ENCODE measurements at regions not wholly inside any gene's neighbourhood (a gene's known extent, or its start where the extent isn't known, plus 50 kb on each side); places are given as distances from the start of the nearest gene placed in this dataset.

DNA sequence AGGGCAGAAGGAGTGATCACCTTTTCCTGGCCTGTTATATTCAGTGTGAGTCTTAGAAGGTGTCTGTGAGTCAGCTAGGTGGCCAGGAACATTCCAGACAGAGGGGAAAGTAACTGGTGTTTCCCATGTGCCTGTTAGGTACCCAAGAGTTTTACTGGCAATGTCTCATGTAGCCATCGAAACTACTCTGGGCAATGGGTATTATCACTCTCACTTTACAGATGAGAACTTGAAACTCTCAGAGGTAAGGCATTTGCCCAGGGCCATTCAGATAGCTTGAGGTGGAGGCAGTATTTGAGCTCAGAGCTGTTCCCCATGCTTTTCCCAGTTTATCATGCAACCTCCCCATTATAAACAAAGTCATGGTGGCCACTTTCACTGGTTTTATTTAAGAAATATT, 80.4 kb upstream of the NHS start:
- TF ChIP-seq, protein P1, sequence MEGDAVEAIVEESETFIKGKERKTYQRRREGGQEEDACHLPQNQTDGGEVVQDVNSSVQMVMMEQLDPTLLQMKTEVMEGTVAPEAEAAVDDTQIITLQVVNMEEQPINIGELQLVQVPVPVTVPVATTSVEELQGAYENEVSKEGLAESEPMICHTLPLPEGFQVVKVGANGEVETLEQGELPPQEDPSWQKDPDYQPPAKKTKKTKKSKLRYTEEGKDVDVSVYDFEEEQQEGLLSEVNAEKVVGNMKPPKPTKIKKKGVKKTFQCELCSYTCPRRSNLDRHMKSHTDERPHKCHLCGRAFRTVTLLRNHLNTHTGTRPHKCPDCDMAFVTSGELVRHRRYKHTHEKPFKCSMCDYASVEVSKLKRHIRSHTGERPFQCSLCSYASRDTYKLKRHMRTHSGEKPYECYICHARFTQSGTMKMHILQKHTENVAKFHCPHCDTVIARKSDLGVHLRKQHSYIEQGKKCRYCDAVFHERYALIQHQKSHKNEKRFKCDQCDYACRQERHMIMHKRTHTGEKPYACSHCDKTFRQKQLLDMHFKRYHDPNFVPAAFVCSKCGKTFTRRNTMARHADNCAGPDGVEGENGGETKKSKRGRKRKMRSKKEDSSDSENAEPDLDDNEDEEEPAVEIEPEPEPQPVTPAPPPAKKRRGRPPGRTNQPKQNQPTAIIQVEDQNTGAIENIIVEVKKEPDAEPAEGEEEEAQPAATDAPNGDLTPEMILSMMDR (IDR thresholded peaks at IDR 0.05; ENCODE audit: extremely low read depth, low read depth, low read length): no peak
- Histone ChIP-seq H3K4me3 (ENCODE audit: insufficient read depth, low read length) (no peak overlapping the region), H3K27me3 (ENCODE audit: insufficient read depth, low read length) (no peaks in the 10 kb centered on the region), H3K4me1 (ENCODE audit: insufficient read depth, low read length) (no peaks in the 10 kb centered on the region), H3K4me2 (ENCODE audit: insufficient read depth, low read length) (no peak overlapping the region), H3K79me2 (ENCODE audit: insufficient read depth, low read length) (no peaks in the 10 kb centered on the region), H2AFZ (ENCODE audit: low read length) (no peak overlapping the region), H4K20me1 (ENCODE audit: insufficient read depth, low read length) (no peaks in the 10 kb centered on the region), H3K9me3 (ENCODE audit: low read depth, low read length) (no peaks in the 10 kb centered on the region), H3K36me3 (ENCODE audit: insufficient read depth, low read length) (no peaks in the 10 kb centered on the region), H3K27ac (ENCODE audit: low read depth, low read length) (no peak overlapping the region)
- no peak for DNase-seq (ENCODE audit: insufficient read length, low spot score, missing footprints)

DNA sequence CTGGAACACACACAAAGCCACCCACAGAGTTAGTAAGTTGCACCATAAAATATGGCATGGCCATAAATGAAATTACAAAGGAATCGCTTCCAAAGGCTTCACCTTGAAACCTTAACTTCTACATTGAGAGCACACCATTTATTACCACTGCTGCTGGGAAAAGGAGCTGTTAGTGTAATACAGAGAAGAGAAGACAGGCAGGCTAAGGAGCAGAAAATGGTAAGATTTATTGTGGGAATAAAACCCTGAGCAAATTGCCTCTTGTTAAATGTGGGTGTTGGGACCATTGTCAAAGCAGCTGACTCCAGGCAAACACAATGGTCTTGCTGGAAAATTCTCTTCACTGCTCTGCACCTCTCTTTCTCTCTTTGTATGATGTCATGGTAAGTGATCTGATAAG, 79.2 kb upstream of the NHS start:
- Histone ChIP-seq H3K27me3 (ENCODE audit: insufficient read depth, low read length) (no peaks in the 10 kb centered on the region), H3K27ac (ENCODE audit: low read depth, low read length) (no peak overlapping the region), H3K36me3 (ENCODE audit: insufficient read depth, low read length) (no peaks in the 10 kb centered on the region), H2AFZ (ENCODE audit: low read length) (no peak overlapping the region), H3K4me1 (ENCODE audit: insufficient read depth, low read length) (no peaks in the 10 kb centered on the region), H4K20me1 (ENCODE audit: insufficient read depth, low read length) (no peaks in the 10 kb centered on the region), H3K9me3 (ENCODE audit: low read depth, low read length) (no peaks in the 10 kb centered on the region), H3K4me3 (ENCODE audit: insufficient read depth, low read length) (no peak overlapping the region), H3K4me2 (ENCODE audit: insufficient read depth, low read length) (no peak overlapping the region), H3K79me2 (ENCODE audit: insufficient read depth, low read length) (no peaks in the 10 kb centered on the region)
- no peak for DNase-seq (ENCODE audit: insufficient read length, low spot score, missing footprints)
- TF ChIP-seq, protein P1 (IDR thresholded peaks at IDR 0.05; ENCODE audit: extremely low read depth, low read depth, low read length): no peak

DNA sequence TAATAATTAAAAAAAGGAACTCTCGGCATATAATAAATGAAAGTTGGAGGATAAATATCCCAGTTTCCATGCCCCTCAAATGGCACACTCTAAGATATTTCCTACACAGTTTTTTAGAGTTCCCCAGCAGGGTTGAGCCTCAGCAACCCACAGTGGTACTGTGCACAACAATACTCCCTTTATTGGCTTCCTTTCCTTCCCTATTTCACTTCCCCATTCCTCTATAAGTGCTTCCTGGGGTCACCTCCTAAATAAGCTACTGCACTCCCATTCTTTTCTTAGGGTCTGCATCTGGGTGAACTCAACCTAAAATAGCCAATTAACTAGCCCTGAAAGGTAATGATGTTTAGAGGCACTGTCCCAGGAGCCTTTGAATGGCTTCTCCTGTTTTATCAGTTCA, 76.4 kb upstream of the NHS start:
- no peak for DNase-seq (ENCODE audit: insufficient read length, low spot score, missing footprints)
- Histone ChIP-seq H3K4me1 (ENCODE audit: insufficient read depth, low read length) (no peaks in the 10 kb centered on the region), H3K4me3 (ENCODE audit: insufficient read depth, low read length) (no peak overlapping the region), H3K79me2 (ENCODE audit: insufficient read depth, low read length) (no peaks in the 10 kb centered on the region), H3K4me2 (ENCODE audit: insufficient read depth, low read length) (peak overlapping the region; percentile 43), H3K27ac (ENCODE audit: low read depth, low read length) (no peak overlapping the region), H2AFZ (ENCODE audit: low read length) (no peak overlapping the region), H3K36me3 (ENCODE audit: insufficient read depth, low read length) (no peaks in the 10 kb centered on the region), H3K9me3 (ENCODE audit: low read depth, low read length) (no peaks in the 10 kb centered on the region), H3K27me3 (ENCODE audit: insufficient read depth, low read length) (no peaks in the 10 kb centered on the region), H4K20me1 (ENCODE audit: insufficient read depth, low read length) (no peaks in the 10 kb centered on the region)
- TF ChIP-seq, protein P1 (IDR thresholded peaks at IDR 0.05; ENCODE audit: extremely low read depth, low read depth, low read length): no peak

DNA sequence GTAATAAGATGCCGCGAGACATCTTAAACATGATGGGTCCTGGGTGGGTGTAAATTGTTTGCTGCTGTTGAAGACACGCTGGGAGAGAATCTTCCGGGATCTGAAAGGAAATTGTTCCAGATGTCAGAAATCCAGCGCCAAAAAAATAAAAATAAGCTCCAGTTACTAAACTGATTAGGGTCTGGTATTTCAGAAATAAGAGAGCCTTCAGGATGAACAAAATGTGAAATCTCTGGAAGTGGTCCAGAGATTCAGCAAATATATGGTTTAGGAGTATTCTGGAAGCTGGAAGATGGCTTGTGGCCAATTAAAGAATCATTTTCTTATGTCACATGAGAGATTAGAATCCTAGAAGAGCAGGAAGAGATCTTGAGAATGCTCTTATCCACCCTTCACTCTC, 75.8 kb upstream of the NHS start:
- no peak for DNase-seq (ENCODE audit: insufficient read length, low spot score, missing footprints)
- peak overlapping the region; percentile 43 for H3K4me2 ChIP-seq (ENCODE audit: insufficient read depth, low read length)
- H3K27ac ChIP-seq (ENCODE audit: low read depth, low read length): no peak overlapping the region
- TF ChIP-seq, protein P1 (IDR thresholded peaks at IDR 0.05; ENCODE audit: extremely low read depth, low read depth, low read length): no peak
- no peaks in the 10 kb centered on the region for H3K9me3 ChIP-seq (ENCODE audit: low read depth, low read length)
- H3K27me3 ChIP-seq (ENCODE audit: insufficient read depth, low read length): no peaks in the 10 kb centered on the region
- H4K20me1 ChIP-seq (ENCODE audit: insufficient read depth, low read length): no peaks in the 10 kb centered on the region
- H3K4me3 ChIP-seq (ENCODE audit: insufficient read depth, low read length): no peak overlapping the region
- H2AFZ ChIP-seq (ENCODE audit: low read length): no peak overlapping the region
- no peaks in the 10 kb centered on the region for H3K79me2 ChIP-seq (ENCODE audit: insufficient read depth, low read length)
- no peaks in the 10 kb centered on the region for H3K4me1 ChIP-seq (ENCODE audit: insufficient read depth, low read length)
- no peaks in the 10 kb centered on the region for H3K36me3 ChIP-seq (ENCODE audit: insufficient read depth, low read length)

Measured in osteoblast (primary cell).